ENCODE measurements at regions not wholly inside any gene's neighbourhood (a gene's known extent, or its start where the extent isn't known, plus 50 kb on each side); places are given as distances from the start of the nearest gene placed in this dataset.
"Not testable (repeated sequence)": the region's sequence is repeated elsewhere in the genome, so short reads cannot be mapped to it uniquely, and the experiment has no call there.

DNA sequence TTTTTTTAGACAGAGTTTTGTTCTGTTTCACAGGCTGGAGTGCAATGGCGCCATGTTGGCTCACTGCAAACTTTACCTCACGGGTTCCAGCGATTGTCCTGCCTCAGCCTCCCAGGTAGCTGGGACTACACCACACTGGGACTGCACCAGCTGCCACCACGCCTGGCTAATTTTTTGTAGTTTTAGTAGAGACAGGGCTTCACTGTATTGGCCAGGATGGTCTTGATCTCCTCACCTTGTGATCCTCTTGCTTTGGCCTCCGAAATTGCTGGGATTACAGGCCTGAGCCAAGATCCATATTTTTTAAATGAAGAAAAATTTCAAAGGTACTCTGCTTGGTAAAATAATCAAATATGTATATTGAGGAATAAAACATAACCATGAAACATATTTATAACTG, 195.8 kb upstream of the TPTE start:
- TF ChIP-seq CTCF, POLR2AphosphoS5 (IDR thresholded peaks at IDR 0.05): not testable (repeated sequence)

All from prostate gland (tissue), 2 donors.